Uterus (tissue), 2 donors: ENCODE measurements at regions not wholly inside any gene's neighbourhood (a gene's known extent, or its start where the extent isn't known, plus 50 kb on each side); places are given as distances from the start of the nearest gene placed in this dataset.

Source experiments
- CTCF ChIP-seq, 4 experiments: fragments of 200-600 bp in 2 of 4; fragments of 450-650 bp in 2 of 4; sonication (generic) in 2 of 4; IDR thresholded peaks; one replicate each; pipeline ENCODE4 v1.5.1; 2016 to 2019; ENCODE audit warnings: antibody characterized with exemption in 4 of 4, mild to moderate bottlenecking in 2 of 4, moderate library complexity in 1 of 4
- POLR2A ChIP-seq, 2 donors: fragments of 450-650 bp; IDR thresholded peaks; one replicate each; pipeline ENCODE4 v1.6.1; 2016; ENCODE audit warnings: antibody characterized with exemption in 2 of 2, mild to moderate bottlenecking in 1 of 2, moderate library complexity in 1 of 2

- TF ChIP-seq CTCF (IDR thresholded peaks at IDR 0.05) (no peak), POLR2A (IDR thresholded peaks at IDR 0.05) (no peak)
Observed at GRCh38 chr12:77225373-77225772, 160.0 kb upstream of the E2F7 start.
